BE2C (cell line): ENCODE measurements at regions not wholly inside any gene's neighbourhood (a gene's known extent, or its start where the extent isn't known, plus 50 kb on each side); places are given as distances from the start of the nearest gene placed in this dataset.
A peak's percentile ranks its signal among the peaks of the same experiment; 100 is the strongest.
"Not testable (repeated sequence)": the region's sequence is repeated elsewhere in the genome, so short reads cannot be mapped to it uniquely, and the experiment has no call there.

Experiments used
- DNase-seq: peaks from one replicate; pipeline ENCODE4 v3.0.0-alpha.2; 2020
- H3K27me3 ChIP-seq: fragments of 250-450 bp; sonication (Bioruptor Pico); 2 replicates; pipeline ENCODE4 v1.5.1; 2020; ENCODE audit warnings: mild to moderate bottlenecking
- H3K36me3 ChIP-seq: fragments of 250-450 bp; sonication (Bioruptor Pico); 2 replicates; pipeline ENCODE4 v1.5.1; 2020; ENCODE audit warnings: mild to moderate bottlenecking
- H3K4me1 ChIP-seq: fragments of 250-450 bp; sonication (Bioruptor Pico); 2 replicates; pipeline ENCODE4 v1.5.1; 2020
- H3K4me3 ChIP-seq: 2 replicates; pipeline ENCODE4 v1.5.1; 2011; ENCODE audit warnings: low read depth, low read length
- H3K9me3 ChIP-seq: fragments of 250-450 bp; sonication (Bioruptor Pico); 2 replicates; pipeline ENCODE4 v1.5.1; 2020
- TF ChIP-seq, protein P1 (sequence below): IDR thresholded peaks from 2 replicates; pipeline ENCODE4 v1.5.1; 2012; ENCODE audit warnings: mild to moderate bottlenecking, low read depth, low read length

DNA sequence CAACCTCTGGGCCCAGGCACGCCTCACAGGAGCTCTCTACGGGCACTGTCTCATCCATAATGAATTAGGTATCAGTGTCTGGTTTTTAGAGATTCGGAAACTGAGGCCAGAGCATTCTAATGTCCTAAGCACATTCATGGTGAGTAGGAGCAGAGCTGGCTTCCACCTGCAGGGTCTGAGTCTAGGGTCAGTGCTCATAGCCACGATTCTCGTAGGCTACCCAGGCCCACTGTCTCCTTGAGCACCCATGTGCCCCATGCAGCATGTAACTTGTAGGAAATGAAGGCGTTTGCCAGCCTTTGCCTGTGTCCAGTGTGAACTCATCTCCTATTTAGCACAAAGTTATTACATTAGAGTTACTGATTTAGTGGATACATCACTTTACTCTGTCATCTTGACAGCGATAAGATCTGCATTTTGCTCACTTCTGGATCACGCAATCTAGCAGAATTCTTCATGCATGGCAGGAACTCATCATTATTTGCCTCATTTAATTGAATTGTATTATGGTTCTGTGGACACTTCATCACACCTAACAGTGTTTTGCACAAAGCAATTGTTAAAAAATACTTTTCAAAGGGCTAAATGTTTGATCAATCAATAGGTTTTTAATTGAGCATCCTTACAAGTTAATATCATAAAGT is 205.3 kb upstream of the SULF2 start:
- Histone ChIP-seq H3K36me3 (no peaks in the 10 kb centered on the region), H3K9me3 (no peaks in the 10 kb centered on the region; the same call in 1 of the 2 replicates), H3K4me3 (no peak overlapping the region), H3K4me1 (peaks cover 14% of the 10 kb centered on the region), H3K27me3 (no peaks in the 10 kb centered on the region)
- no peak for DNase-seq
- TF ChIP-seq, protein P1, sequence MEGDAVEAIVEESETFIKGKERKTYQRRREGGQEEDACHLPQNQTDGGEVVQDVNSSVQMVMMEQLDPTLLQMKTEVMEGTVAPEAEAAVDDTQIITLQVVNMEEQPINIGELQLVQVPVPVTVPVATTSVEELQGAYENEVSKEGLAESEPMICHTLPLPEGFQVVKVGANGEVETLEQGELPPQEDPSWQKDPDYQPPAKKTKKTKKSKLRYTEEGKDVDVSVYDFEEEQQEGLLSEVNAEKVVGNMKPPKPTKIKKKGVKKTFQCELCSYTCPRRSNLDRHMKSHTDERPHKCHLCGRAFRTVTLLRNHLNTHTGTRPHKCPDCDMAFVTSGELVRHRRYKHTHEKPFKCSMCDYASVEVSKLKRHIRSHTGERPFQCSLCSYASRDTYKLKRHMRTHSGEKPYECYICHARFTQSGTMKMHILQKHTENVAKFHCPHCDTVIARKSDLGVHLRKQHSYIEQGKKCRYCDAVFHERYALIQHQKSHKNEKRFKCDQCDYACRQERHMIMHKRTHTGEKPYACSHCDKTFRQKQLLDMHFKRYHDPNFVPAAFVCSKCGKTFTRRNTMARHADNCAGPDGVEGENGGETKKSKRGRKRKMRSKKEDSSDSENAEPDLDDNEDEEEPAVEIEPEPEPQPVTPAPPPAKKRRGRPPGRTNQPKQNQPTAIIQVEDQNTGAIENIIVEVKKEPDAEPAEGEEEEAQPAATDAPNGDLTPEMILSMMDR, result no peak

DNA sequence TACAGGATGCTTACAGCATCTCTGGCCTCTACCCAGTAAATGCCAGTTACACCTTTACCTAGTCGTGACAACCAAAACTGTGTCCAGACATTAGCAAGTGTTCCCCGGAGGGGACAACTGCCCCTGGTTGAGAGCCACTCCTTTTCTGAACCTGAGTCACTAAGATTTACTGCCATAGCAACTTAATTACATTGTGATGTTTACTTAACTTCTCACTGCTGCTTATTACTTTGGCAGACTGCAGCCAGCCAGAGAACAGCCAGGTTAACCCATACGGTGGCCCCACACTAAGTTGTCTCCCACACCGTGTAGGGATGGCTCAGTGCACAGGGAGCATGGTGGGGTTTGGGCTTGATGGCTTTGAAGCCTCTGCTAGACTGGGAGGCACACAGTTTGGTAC is 204.7 kb upstream of the SULF2 start:
- Histone ChIP-seq H3K36me3 (no peaks in the 10 kb centered on the region), H3K9me3 (no peaks in the 10 kb centered on the region; the same call in 1 of the 2 replicates), H3K27me3 (no peaks in the 10 kb centered on the region), H3K4me1 (peaks cover 14% of the 10 kb centered on the region), H3K4me3 (no peak overlapping the region)
- peak; percentile 32 for DNase-seq
- TF ChIP-seq, protein P1, result no peak

DNA sequence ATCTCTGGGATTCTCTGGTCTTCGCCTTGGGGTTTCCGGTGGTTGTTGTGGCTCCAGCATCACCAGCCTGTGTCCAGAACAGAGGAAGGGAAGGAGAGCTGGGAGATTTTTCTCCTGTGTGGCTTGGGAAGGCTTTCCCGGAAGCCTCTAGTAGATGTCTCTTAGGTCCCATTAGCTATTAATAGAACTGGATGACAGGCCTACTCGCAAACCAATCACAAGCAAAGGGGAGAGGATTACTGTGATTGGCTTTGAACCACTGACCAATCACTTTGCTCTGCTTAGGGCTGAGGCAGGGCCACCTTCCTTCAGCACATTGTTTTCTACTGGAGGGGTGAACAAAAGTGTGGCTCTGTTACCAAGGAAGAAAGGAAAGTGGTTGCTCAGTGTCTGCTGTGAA is 203.4 kb upstream of the SULF2 start:
- TF ChIP-seq, protein P1, result no peak
- no peaks in the 10 kb centered on the region for H3K36me3 ChIP-seq
- H3K4me3 ChIP-seq, result no peak overlapping the region
- peaks cover 14% of the 10 kb centered on the region for H3K4me1 ChIP-seq
- H3K27me3 ChIP-seq, result no peaks in the 10 kb centered on the region
- no peak for DNase-seq
- H3K9me3 ChIP-seq, result no peaks in the 10 kb centered on the region

DNA sequence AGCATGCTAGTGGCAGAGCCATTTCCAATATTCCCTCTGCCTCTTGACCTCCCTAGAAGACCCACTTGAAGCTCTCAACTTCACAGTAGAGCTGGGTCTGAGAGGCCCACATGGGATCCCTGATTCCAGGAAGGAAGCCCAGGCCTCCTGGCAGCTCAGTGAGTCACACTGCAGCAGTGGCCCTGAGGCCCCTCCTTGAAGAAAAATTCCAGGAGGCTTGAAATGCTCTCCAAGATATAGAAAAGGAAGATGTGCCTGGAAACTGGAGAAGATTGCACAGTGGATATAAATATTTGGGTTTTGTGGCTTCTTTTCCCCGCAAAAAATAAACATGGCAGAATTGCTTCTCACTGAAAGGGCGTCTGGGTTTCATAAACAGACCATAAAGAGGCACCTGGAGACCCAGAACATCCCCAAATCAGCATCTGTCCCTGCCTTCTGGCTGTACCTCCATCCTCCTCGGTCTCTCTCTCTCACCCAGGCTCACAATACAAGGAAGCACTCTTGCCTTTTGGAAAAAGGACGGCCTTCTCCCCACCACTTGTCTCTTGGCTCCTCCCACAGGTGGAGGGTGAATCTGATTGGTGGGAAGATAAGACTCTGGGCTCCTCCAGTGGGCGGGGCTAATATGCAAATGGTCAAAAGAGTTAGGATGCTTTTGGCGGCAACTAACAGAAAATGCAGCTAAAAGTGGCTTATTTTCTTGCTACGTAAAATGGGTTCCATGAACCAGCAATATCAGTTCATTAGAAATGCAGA is 200.0 kb upstream of the SULF2 start:
- no peaks in the 10 kb centered on the region for H3K9me3 ChIP-seq
- TF ChIP-seq, protein P1, result no peak
- no peaks in the 10 kb centered on the region for H3K27me3 ChIP-seq
- H3K36me3 ChIP-seq, result no peaks in the 10 kb centered on the region
- no peak overlapping the region for H3K4me3 ChIP-seq
- DNase-seq, result no peak
- H3K4me1 ChIP-seq, result peaks cover 8% of the 10 kb centered on the region

DNA sequence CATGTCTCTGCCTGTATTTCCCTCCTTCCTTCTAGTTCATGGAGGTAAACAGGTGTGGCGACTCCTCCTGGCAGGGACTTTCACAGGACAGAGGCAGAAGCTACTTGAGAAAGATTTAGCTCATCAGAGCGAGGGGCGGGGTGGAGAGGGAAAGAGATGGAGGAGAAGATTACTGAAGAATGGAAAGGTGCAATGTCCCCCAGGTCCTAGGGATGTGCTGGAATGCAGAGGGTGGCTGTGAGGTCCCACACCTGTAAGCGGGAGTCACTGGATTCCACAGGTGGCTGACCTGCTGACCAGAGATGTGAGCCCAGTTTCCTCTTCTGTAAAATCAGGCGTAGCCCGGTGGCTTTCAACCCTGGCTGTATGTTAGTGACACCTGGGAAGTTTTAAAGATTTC is 199.2 kb upstream of the SULF2 start:
- no peak for DNase-seq
- Histone ChIP-seq H3K36me3 (no peaks in the 10 kb centered on the region), H3K4me1 (no peaks in the 10 kb centered on the region; the same call in 1 of the 2 replicates), H3K27me3 (no peaks in the 10 kb centered on the region), H3K9me3 (no peaks in the 10 kb centered on the region), H3K4me3 (no peak overlapping the region)
- TF ChIP-seq, protein P1, result no peak

DNA sequence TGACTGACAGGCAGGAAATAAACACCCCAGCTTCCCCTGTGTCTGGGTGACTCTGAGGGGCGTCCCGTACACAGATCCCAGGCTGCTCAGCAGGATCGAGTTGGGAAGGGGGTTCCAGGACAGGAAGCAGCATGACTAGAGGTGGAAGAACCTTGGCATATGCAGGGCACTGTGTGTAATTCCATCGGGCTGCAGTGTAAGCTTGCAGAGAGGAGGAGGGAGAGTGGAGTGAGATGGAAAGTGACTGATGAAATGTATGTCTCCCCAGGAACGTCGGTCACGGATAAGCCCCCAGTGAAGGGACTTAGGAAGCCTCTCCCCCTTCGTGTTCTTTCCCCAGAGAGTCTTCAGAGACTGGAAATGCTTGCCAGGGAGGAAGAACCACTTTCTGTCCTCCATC is 198.4 kb upstream of the SULF2 start:
- not testable (repeated sequence) for H3K9me3 ChIP-seq, H3K36me3 ChIP-seq, DNase-seq, H3K27me3 ChIP-seq, H3K4me1 ChIP-seq, H3K4me3 ChIP-seq
